ENCODE measurements at regions not wholly inside any gene's neighbourhood (a gene's known extent, or its start where the extent isn't known, plus 50 kb on each side); places are given as distances from the start of the nearest gene placed in this dataset.

GRCh38 chr5:159743234-159743633 is 173.0 kb upstream of the ADRA1B start:
- TF ChIP-seq SIN3A (IDR thresholded peaks at IDR 0.05; ENCODE audit: borderline replicate concordance, insufficient read depth, low read length) (no peak), POLR2AphosphoS5 (IDR thresholded peaks at IDR 0.05; ENCODE audit: low read depth, low read length) (no peak), TAF1 (IDR thresholded peaks at IDR 0.05; ENCODE audit: borderline replicate concordance, insufficient read depth, low read length) (no peak), FOXP2 (optimal IDR thresholded peaks at IDR 0.05; ENCODE audit: borderline replicate concordance, extremely low read depth, extremely low read length, insufficient read depth) (no peak)
- TF ChIP-seq, protein P1, sequence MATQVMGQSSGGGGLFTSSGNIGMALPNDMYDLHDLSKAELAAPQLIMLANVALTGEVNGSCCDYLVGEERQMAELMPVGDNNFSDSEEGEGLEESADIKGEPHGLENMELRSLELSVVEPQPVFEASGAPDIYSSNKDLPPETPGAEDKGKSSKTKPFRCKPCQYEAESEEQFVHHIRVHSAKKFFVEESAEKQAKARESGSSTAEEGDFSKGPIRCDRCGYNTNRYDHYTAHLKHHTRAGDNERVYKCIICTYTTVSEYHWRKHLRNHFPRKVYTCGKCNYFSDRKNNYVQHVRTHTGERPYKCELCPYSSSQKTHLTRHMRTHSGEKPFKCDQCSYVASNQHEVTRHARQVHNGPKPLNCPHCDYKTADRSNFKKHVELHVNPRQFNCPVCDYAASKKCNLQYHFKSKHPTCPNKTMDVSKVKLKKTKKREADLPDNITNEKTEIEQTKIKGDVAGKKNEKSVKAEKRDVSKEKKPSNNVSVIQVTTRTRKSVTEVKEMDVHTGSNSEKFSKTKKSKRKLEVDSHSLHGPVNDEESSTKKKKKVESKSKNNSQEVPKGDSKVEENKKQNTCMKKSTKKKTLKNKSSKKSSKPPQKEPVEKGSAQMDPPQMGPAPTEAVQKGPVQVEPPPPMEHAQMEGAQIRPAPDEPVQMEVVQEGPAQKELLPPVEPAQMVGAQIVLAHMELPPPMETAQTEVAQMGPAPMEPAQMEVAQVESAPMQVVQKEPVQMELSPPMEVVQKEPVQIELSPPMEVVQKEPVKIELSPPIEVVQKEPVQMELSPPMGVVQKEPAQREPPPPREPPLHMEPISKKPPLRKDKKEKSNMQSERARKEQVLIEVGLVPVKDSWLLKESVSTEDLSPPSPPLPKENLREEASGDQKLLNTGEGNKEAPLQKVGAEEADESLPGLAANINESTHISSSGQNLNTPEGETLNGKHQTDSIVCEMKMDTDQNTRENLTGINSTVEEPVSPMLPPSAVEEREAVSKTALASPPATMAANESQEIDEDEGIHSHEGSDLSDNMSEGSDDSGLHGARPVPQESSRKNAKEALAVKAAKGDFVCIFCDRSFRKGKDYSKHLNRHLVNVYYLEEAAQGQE (IDR thresholded peaks at IDR 0.05; ENCODE audit: insufficient read depth in 1 of 2, low read depth in 2 of 2, low read length in 2 of 2) = no peak
